ENCODE measurements at regions not wholly inside any gene's neighbourhood (a gene's known extent, or its start where the extent isn't known, plus 50 kb on each side); places are given as distances from the start of the nearest gene placed in this dataset.

DNA sequence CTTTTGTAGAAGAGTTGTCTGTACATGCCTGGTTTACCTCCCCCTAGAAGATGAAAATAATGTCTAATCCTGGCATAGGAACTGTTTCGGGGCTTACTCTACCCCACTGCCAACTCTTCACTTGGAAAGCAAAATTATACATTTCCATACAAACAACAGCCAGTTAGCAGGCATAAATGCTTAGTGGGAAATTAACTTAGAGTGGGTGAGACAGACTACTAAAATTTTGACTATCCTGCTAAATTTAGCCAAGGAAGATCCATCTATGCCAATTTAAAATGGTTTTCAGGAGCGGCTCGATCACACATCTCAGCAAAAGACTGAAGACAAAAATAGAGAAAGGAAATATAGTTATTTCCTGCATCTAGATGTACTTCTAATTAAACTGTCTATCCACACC is 221.2 kb downstream of the TPBG start:
- TF ChIP-seq TAF1 (IDR thresholded peaks at IDR 0.05; ENCODE audit: borderline replicate concordance, low read depth, low read length) = no peak
- TF ChIP-seq MEF2A (IDR thresholded peaks at IDR 0.05; ENCODE audit: borderline replicate concordance, low read depth) = no peak
- TF ChIP-seq POLR2AphosphoS5 (IDR thresholded peaks at IDR 0.05; ENCODE audit: low read depth, low read length) = no peak

GRCh38 chr6:82588020-82588419 is 224.4 kb downstream of the TPBG start:
- H3K4me2 ChIP-seq = no peak overlapping the region
- H3K79me2 ChIP-seq (ENCODE audit: insufficient read depth) = no peaks in the 10 kb centered on the region
- H3K4me1 ChIP-seq (ENCODE audit: control insufficient read depth in 1 of 2, insufficient read depth in 2 of 2, low read depth in 1 of 2, low read length in 1 of 2) = peaks cover 0 to 3% of the 10 kb centered on the region in 2 experiments; a peak in 2 of 4 replicates
- H3K9me2 ChIP-seq = no peaks in the 10 kb centered on the region
- no peak for DNase-seq
- no peak overlapping the region for H2AFZ ChIP-seq (ENCODE audit: low read depth)
- peaks cover 2% of the 10 kb centered on the region for H3F3A ChIP-seq (replicated peaks; ENCODE audit: insufficient read depth)
- H3K27ac ChIP-seq (ENCODE audit: low read depth in 2 of 2, low read length in 1 of 2) = no peak overlapping the region
- no peaks in the 10 kb centered on the region for H3K36me3 ChIP-seq (replicated peaks in 1 of 2; ENCODE audit: control insufficient read depth in 1 of 2, insufficient read depth in 2 of 2, low read length in 1 of 2)
- no peak overlapping the region for H3K9ac ChIP-seq
- no peaks in the 10 kb centered on the region for H4K20me1 ChIP-seq (ENCODE audit: insufficient read depth)
- ChIA-PET CTCF (no interaction called here), POLR2A (no interaction called here)
- WGBS (ENCODE audit: low lambda C conversion rate) = 91% methylated on average over 3 of the region's 3 CpGs
- H3K27me3 ChIP-seq (ENCODE audit: insufficient read depth) = no peaks in the 10 kb centered on the region
- H3K9me3 ChIP-seq = no peaks in the 10 kb centered on the region
- no peak overlapping the region for H3K4me3 ChIP-seq (ENCODE audit: low read depth in 2 of 2, low read length in 1 of 2)
- TF ChIP-seq GABPA (IDR thresholded peaks at IDR 0.05; ENCODE audit: low read depth) (no peak), SMC3 (IDR thresholded peaks at IDR 0.05; ENCODE audit: low read depth, low read length) (no peak), USF2 (IDR thresholded peaks at IDR 0.05; ENCODE audit: borderline replicate concordance, low read depth, low read length) (no peak), SIN3A (IDR thresholded peaks at IDR 0.05; ENCODE audit: borderline replicate concordance, low read depth, low read length) (no peak), REST (IDR thresholded peaks at IDR 0.05; ENCODE audit: low read depth, low read length) (no peak), USF1 (IDR thresholded peaks at IDR 0.05; ENCODE audit: borderline replicate concordance, low read depth) (no peak), NFIC (IDR thresholded peaks at IDR 0.05; ENCODE audit: borderline replicate concordance) (no peak), ELF1 (IDR thresholded peaks at IDR 0.05) (no peak), EZH2phosphoT487 (IDR thresholded peaks at IDR 0.05; ENCODE audit: borderline replicate concordance, low read depth) (no peak), CHD2 (IDR thresholded peaks at IDR 0.05; ENCODE audit: low read length, partially characterized antibody) (no peak), RFX5 (IDR thresholded peaks at IDR 0.05; ENCODE audit: low read length) (no peak), CTCF (IDR thresholded peaks at IDR 0.05) (no peak), RCOR1 (IDR thresholded peaks at IDR 0.05; ENCODE audit: low read length) (no peak), NRF1 (IDR thresholded peaks at IDR 0.05; ENCODE audit: low read depth, low read length) (no peak)
- TF ChIP-seq, protein P1, sequence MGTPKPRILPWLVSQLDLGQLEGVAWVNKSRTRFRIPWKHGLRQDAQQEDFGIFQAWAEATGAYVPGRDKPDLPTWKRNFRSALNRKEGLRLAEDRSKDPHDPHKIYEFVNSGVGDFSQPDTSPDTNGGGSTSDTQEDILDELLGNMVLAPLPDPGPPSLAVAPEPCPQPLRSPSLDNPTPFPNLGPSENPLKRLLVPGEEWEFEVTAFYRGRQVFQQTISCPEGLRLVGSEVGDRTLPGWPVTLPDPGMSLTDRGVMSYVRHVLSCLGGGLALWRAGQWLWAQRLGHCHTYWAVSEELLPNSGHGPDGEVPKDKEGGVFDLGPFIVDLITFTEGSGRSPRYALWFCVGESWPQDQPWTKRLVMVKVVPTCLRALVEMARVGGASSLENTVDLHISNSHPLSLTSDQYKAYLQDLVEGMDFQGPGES (IDR thresholded peaks at IDR 0.05; ENCODE audit: low read depth, low read length) = no peak

More for the DNA sequence above, 221.2 kb downstream of the TPBG start:
- Histone ChIP-seq H3K36me3 (replicated peaks in 1 of 2; ENCODE audit: control insufficient read depth in 1 of 2, insufficient read depth in 2 of 2, low read length in 1 of 2) (no peaks in the 10 kb centered on the region), H3F3A (replicated peaks; ENCODE audit: insufficient read depth) (peaks cover 2% of the 10 kb centered on the region), H3K4me1 (ENCODE audit: control insufficient read depth in 1 of 2, insufficient read depth in 2 of 2, low read depth in 1 of 2, low read length in 1 of 2) (peaks cover 0 to 3% of the 10 kb centered on the region in 2 experiments; a peak in 2 of 4 replicates), H3K9me2 (no peaks in the 10 kb centered on the region), H3K79me2 (ENCODE audit: insufficient read depth) (no peaks in the 10 kb centered on the region), H4K20me1 (ENCODE audit: insufficient read depth) (no peaks in the 10 kb centered on the region), H3K9me3 (no peaks in the 10 kb centered on the region), H3K4me2 (no peak overlapping the region), H3K27ac (ENCODE audit: low read depth in 2 of 2, low read length in 1 of 2) (no peak overlapping the region), H3K4me3 (ENCODE audit: low read depth in 2 of 2, low read length in 1 of 2) (no peak overlapping the region), H3K9ac (no peak overlapping the region), H2AFZ (ENCODE audit: low read depth) (no peak overlapping the region), H3K27me3 (ENCODE audit: insufficient read depth) (no peaks in the 10 kb centered on the region)
- 92% methylated on average over 3 of the region's 3 CpGs for WGBS (ENCODE audit: low lambda C conversion rate)
- POLR2A ChIA-PET = no interaction called here
- DNase-seq = no peak
- CTCF ChIA-PET = interaction anchor here (1.4 kb wide), 1 partner anchor 315 kb away, joined by 3 read pairs; no protein-coding TSS in a partner anchor

All from SK-N-SH (cell line).